CD8-positive, alpha-beta memory T cell (primary cell): ENCODE measurements at regions not wholly inside any gene's neighbourhood (a gene's known extent, or its start where the extent isn't known, plus 50 kb on each side); places are given as distances from the start of the nearest gene placed in this dataset.

Experiments
- CTCF ChIA-PET: fragments of 350-600 bp; sonication (Branson Sonifier 250); formaldehyde crosslinking; loops from one replicate; lab custom pipeline; 2021; ENCODE audit warnings: antibody characterized with exemption; lab: Charles Lee
- POLR2A ChIA-PET: fragments of 350-600 bp; sonication (Branson Sonifier 250); formaldehyde crosslinking; loops from one replicate; lab custom pipeline; 2021; ENCODE audit warnings: antibody characterized with exemption; lab: Charles Lee
- DNase-seq, 5 donors: peaks; one replicate each; pipeline versions ENCODE4 v3.0.0 to v3.0.0-alpha.2; 2020 to 2022; ENCODE audit warnings: mixed read lengths in 1 of 5
- H3K27ac ChIP-seq: one replicate; pipeline ENCODE4 v1.7.0; 2013; ENCODE audit warnings: low read depth, mild to moderate bottlenecking, low read length, moderate library complexity
- H3K27me3 ChIP-seq: 2 replicates; pipeline ENCODE4 v1.7.0; 2013; ENCODE audit warnings: low read length, mild to moderate bottlenecking; ENCODE audit not compliant: insufficient read depth, poor library complexity, severe bottlenecking
- H3K36me3 ChIP-seq: 2 replicates; pipeline ENCODE4 v1.7.0; 2013; ENCODE audit warnings: mild to moderate bottlenecking, low read length, moderate library complexity; ENCODE audit not compliant: insufficient read depth
- H3K4me1 ChIP-seq: 2 replicates; pipeline ENCODE4 v1.7.0; 2013; ENCODE audit warnings: mild to moderate bottlenecking, low read length, moderate library complexity; ENCODE audit not compliant: insufficient read depth
- H3K4me3 ChIP-seq: 2 replicates; pipeline ENCODE4 v1.7.0; 2013; ENCODE audit warnings: mild to moderate bottlenecking, low read length
- H3K9me3 ChIP-seq: 2 replicates; pipeline ENCODE4 v1.7.0; 2013; ENCODE audit warnings: mild to moderate bottlenecking, low read length
- H3K27ac Mint-ChIP-seq, 8 donors: one replicate each; pipeline ENCODE4 v1.8.0; 2020 to 2021; ENCODE audit warnings: mixed read lengths in 8 of 8, mild to moderate bottlenecking in 6 of 8, inconsistent platforms in 3 of 8, moderate library complexity in 3 of 8
- H3K27me3 Mint-ChIP-seq, 2 donors: one replicate each; pipeline ENCODE4 v1.8.0; 2020 to 2021; ENCODE audit warnings: mixed read lengths in 2 of 2, mild to moderate bottlenecking in 1 of 2, moderate library complexity in 1 of 2
- H3K36me3 Mint-ChIP-seq, 3 donors: one replicate each; pipeline ENCODE4 v1.8.0; 2020 to 2021; ENCODE audit warnings: mixed read lengths in 3 of 3, inconsistent platforms in 1 of 3, mild to moderate bottlenecking in 1 of 3
- H3K4me1 Mint-ChIP-seq, 3 donors: one replicate each; pipeline ENCODE4 v1.8.0; 2020 to 2021; ENCODE audit warnings: mixed read lengths in 3 of 3, inconsistent platforms in 1 of 3, mild to moderate bottlenecking in 1 of 3
- H3K4me3 Mint-ChIP-seq, 7 donors: one replicate each; pipeline ENCODE4 v1.8.0; 2020 to 2021; ENCODE audit warnings: mixed read lengths in 7 of 7, mild to moderate bottlenecking in 6 of 7, moderate library complexity in 4 of 7, inconsistent platforms in 2 of 7
- H3K9me3 Mint-ChIP-seq, 5 donors: one replicate each; pipeline ENCODE4 v1.8.0; 2020 to 2022; ENCODE audit warnings: mixed read lengths in 5 of 5, mild to moderate bottlenecking in 3 of 5, moderate library complexity in 2 of 5, inconsistent platforms in 1 of 5

DNA sequence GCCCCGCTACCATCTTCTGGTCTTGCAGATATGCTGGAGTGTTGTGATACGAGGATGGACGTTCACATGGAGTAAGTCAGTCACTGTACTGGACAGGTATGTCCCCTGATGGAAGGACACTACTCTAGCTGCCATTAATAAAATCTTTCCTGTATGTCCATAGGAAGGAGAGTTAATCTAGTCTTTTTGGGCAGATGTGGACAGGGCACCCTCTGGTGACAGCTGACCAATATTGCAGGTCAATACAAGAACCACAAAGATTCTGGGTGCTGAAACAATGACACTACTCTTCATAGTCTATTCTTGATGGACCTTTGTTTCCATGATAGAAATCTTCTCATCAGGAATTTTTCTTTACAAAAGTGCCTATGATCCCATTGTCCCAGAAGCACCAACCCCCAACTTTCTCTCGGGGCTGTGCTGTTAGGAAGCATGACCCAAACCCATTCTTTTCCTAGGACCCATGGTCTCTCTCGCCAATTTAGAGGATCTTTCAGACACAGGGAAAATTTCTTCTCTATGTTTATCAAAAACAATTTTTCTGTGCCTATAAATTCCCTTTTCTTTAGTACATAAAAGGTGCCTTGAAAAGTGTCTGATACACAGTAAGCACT lies 376.9 kb downstream of the DTWD2 start:
- ChIA-PET POLR2A (no interaction called here), CTCF (no interaction called here)
- Histone ChIP-seq H3K4me3 (no peak overlapping the region), H3K27ac (no peak overlapping the region), H3K9me3 (no peaks in the 10 kb centered on the region), H3K4me1 (no peaks in the 10 kb centered on the region), H3K27me3 (no peaks in the 10 kb centered on the region), H3K36me3 (no peaks in the 10 kb centered on the region)
- no peaks in the 10 kb centered on the region for H3K36me3 Mint-ChIP-seq
- no peak overlapping the region for H3K27ac Mint-ChIP-seq
- H3K4me1 Mint-ChIP-seq: no peaks in the 10 kb centered on the region
- no peaks in the 10 kb centered on the region for H3K9me3 Mint-ChIP-seq
- DNase-seq: no peak
- peaks cover 0 to 3% of the 10 kb centered on the region in 2 donors for H3K27me3 Mint-ChIP-seq
- no peak overlapping the region for H3K4me3 Mint-ChIP-seq

DNA sequence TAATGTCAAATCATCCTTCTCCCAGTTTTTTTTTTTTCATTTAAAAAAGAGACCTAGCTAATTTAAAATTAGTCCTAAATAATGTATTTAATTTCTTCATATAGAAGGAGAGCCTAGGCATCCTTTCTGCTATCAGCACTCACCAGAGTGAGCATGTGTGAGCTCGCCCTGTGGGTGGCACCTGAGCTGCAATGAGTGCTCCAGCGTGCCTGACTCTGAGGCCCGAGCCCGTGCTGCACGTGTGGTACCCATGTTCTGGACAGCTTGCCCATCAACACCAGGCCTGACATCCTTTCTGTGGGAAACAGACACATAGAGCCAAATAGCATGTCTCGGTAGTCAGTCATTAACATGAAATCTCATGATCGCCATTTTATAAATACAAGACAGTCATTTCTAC lies 381.4 kb downstream of the DTWD2 start:
- Mint-ChIP-seq H3K9me3 (no peaks in the 10 kb centered on the region), H3K4me3 (no peak overlapping the region), H3K4me1 (no peaks in the 10 kb centered on the region), H3K27ac (no peak overlapping the region), H3K27me3 (no peaks in the 10 kb centered on the region), H3K36me3 (no peaks in the 10 kb centered on the region)
- Histone ChIP-seq H3K4me1 (no peaks in the 10 kb centered on the region), H3K27ac (no peak overlapping the region), H3K36me3 (no peaks in the 10 kb centered on the region), H3K4me3 (no peak overlapping the region), H3K27me3 (no peaks in the 10 kb centered on the region), H3K9me3 (no peaks in the 10 kb centered on the region)
- ChIA-PET CTCF (interaction anchor here (0.7 kb wide), 1 partner anchor 1883 kb away, joined by 3 read pairs; no protein-coding TSS in a partner anchor), POLR2A (no interaction called here)
- DNase-seq: no peak

DNA sequence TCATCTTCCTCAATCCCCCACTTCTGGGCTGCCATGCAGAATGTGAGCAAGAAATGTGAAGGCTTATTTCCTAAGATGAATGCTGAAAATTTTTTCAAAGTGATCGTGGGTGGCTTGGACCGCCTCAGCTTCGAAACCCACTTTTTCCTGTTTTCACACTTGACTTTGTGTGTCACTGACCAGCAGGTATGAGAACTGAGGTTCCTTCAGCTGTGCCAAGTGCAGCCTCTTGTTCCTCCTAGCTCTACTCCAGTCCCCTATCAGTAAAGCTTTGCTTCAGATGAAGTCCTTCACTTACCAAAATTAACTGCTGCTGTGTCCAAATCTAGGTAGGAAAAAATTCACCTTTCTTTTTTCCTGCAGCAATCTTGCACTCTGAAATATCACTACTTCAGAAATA lies 382.6 kb downstream of the DTWD2 start:
- H3K4me3 ChIP-seq: no peak overlapping the region
- H3K27ac ChIP-seq: no peak overlapping the region
- no peak for DNase-seq
- POLR2A ChIA-PET: no interaction called here
- H3K4me3 Mint-ChIP-seq: no peak overlapping the region
- CTCF ChIA-PET: no interaction called here
- no peaks in the 10 kb centered on the region for H3K9me3 ChIP-seq
- H3K27ac Mint-ChIP-seq: no peak overlapping the region
- H3K4me1 ChIP-seq: no peaks in the 10 kb centered on the region
- H3K36me3 ChIP-seq: no peaks in the 10 kb centered on the region
- H3K9me3 Mint-ChIP-seq: no peaks in the 10 kb centered on the region
- H3K36me3 Mint-ChIP-seq: no peaks in the 10 kb centered on the region
- no peaks in the 10 kb centered on the region for H3K27me3 Mint-ChIP-seq
- H3K4me1 Mint-ChIP-seq: no peaks in the 10 kb centered on the region
- H3K27me3 ChIP-seq: no peaks in the 10 kb centered on the region

DNA sequence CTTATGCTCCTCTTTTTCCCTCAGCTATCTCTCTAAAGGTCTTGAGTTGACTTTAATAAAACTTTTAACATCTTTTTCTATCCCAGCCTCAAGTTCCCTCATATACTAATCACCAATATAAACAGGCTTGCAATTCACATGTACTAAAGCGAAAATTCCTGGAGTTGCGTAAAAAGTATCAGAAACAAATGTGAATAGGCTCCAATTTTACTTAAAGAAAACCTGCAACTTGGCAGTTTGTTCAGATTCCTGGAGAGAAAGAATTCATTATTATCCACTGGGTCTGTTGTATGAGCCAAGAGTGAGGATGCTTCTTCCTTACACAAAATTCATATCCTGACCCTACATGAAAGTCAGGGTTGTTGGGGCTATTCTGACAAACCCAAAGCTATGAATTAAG lies 384.2 kb downstream of the DTWD2 start:
- Histone ChIP-seq H3K27ac (no peak overlapping the region), H3K27me3 (no peaks in the 10 kb centered on the region), H3K4me1 (no peaks in the 10 kb centered on the region), H3K9me3 (no peaks in the 10 kb centered on the region), H3K4me3 (no peak overlapping the region), H3K36me3 (no peaks in the 10 kb centered on the region)
- Mint-ChIP-seq H3K4me3 (no peak overlapping the region), H3K27ac (no peak overlapping the region), H3K36me3 (no peaks in the 10 kb centered on the region), H3K4me1 (no peaks in the 10 kb centered on the region), H3K9me3 (no peaks in the 10 kb centered on the region), H3K27me3 (no peaks in the 10 kb centered on the region)
- ChIA-PET CTCF (no interaction called here), POLR2A (no interaction called here)
- no peak for DNase-seq

DNA sequence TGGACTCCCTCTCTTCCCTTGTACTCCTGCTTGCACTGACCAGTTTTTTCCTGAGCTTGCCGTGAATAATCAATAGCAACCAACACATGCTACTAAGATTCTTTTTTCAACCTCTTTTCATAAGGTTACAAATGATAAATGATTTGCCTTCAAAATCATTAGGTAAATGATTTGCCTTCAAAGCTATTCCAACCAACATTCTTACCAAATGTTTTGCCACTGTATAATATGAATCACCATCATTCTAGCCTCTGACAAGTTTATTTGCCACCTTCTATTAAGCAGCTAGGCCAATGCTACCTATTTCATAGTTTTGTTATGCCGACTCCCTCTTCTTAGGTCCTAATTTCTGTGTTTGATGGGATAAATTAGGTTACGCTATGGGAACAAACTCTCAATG lies 385.1 kb downstream of the DTWD2 start:
- no peaks in the 10 kb centered on the region for H3K4me1 Mint-ChIP-seq

DNA sequence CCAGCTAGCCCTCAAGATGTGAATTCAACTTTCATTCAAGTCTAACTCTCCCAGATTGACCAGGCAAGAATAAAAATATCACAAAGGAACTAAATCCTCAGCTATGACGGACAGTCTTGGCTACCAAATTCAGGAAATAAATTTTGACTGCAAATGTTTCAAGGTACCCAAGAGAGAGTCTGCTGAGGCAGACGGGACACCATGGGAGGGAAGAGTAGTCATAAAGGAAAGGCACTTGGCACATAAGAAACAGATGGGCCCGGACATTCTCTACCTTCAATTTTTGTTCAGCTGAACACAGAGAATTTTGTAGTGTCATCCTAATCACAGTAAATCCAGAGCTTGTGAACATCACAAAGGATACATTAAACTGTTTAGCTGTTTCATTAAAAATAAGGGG lies 390.0 kb downstream of the DTWD2 start:
- POLR2A ChIA-PET: no interaction called here
- no peaks in the 10 kb centered on the region for H3K36me3 ChIP-seq
- CTCF ChIA-PET: no interaction called here

More for the DNA sequence above, 385.1 kb downstream of the DTWD2 start:
- Histone ChIP-seq H3K27ac (no peak overlapping the region), H3K9me3 (no peaks in the 10 kb centered on the region), H3K36me3 (no peaks in the 10 kb centered on the region), H3K4me3 (no peak overlapping the region), H3K27me3 (no peaks in the 10 kb centered on the region), H3K4me1 (no peaks in the 10 kb centered on the region)
- Mint-ChIP-seq H3K9me3 (no peaks in the 10 kb centered on the region), H3K4me3 (no peak overlapping the region), H3K27me3 (no peaks in the 10 kb centered on the region), H3K27ac (no peak overlapping the region), H3K36me3 (no peaks in the 10 kb centered on the region)
- POLR2A ChIA-PET: no interaction called here
- CTCF ChIA-PET: no interaction called here
- no peak for DNase-seq

DNA sequence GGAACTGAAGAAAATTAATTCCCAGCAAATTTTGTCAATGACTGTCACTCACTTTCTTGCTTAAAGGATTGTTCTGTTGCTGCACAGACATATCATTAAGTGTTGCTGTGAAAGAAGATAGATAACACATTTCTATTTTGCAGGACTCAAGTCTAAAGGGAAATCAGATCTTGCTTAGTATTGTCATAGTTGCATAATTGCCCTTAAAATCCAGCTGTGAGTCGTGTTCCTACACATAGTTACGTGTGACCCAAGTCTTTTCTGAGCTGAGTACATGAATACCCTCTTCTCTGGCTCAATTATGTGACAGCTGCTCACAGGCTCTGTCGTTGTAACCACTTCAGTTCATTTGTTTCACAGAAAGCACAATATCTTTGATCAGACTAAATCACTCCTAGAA lies 390.8 kb downstream of the DTWD2 start:
- POLR2A ChIA-PET: no interaction called here
- no peaks in the 10 kb centered on the region for H3K36me3 ChIP-seq
- H3K4me3 ChIP-seq: no peak overlapping the region
- no peaks in the 10 kb centered on the region for H3K27me3 Mint-ChIP-seq
- no peak overlapping the region for H3K27ac ChIP-seq
- H3K4me1 ChIP-seq: no peaks in the 10 kb centered on the region
- no peak overlapping the region for H3K27ac Mint-ChIP-seq
- H3K9me3 ChIP-seq: no peaks in the 10 kb centered on the region
- CTCF ChIA-PET: no interaction called here
- H3K36me3 Mint-ChIP-seq: no peaks in the 10 kb centered on the region
- no peaks in the 10 kb centered on the region for H3K4me1 Mint-ChIP-seq
- no peak for DNase-seq
- no peaks in the 10 kb centered on the region for H3K9me3 Mint-ChIP-seq
- H3K27me3 ChIP-seq: no peaks in the 10 kb centered on the region
- H3K4me3 Mint-ChIP-seq: no peak overlapping the region

More for the DNA sequence above, 390.0 kb downstream of the DTWD2 start:
- Mint-ChIP-seq H3K27me3 (no peaks in the 10 kb centered on the region), H3K27ac (no peak overlapping the region), H3K4me3 (no peak overlapping the region), H3K9me3 (no peaks in the 10 kb centered on the region), H3K36me3 (no peaks in the 10 kb centered on the region), H3K4me1 (no peaks in the 10 kb centered on the region)
- DNase-seq: no peak
- no peak overlapping the region for H3K4me3 ChIP-seq
- H3K9me3 ChIP-seq: no peaks in the 10 kb centered on the region
- H3K27ac ChIP-seq: no peak overlapping the region
- no peaks in the 10 kb centered on the region for H3K27me3 ChIP-seq
- no peaks in the 10 kb centered on the region for H3K4me1 ChIP-seq

DNA sequence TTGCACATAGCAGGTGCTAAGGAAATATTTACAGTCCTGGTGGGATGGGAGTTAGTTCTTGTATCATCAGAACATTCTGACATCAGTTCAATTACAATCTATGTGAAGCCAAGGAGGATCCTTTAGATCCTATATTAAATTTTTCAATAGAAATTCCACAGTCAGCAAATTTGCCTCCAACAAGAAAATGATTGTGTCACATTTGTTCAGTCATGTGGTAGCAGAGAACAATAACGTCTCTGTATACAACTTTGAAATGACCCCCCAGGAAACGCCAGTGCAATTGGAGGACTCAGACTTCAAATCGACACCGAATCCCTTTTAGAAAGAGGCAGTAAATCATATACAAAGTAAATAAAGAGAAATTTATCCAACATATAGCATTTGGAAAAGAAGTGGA lies 392.1 kb downstream of the DTWD2 start:
- ChIA-PET POLR2A (no interaction called here), CTCF (no interaction called here)
- no peaks in the 10 kb centered on the region for H3K27me3 Mint-ChIP-seq
- no peak overlapping the region for H3K4me3 Mint-ChIP-seq
- DNase-seq: no peak
- no peaks in the 10 kb centered on the region for H3K9me3 Mint-ChIP-seq
- Histone ChIP-seq H3K9me3 (no peaks in the 10 kb centered on the region), H3K27me3 (no peaks in the 10 kb centered on the region), H3K4me3 (no peak overlapping the region), H3K36me3 (no peaks in the 10 kb centered on the region), H3K4me1 (no peaks in the 10 kb centered on the region), H3K27ac (no peak overlapping the region)
- H3K27ac Mint-ChIP-seq: no peak overlapping the region
- no peaks in the 10 kb centered on the region for H3K4me1 Mint-ChIP-seq
- H3K36me3 Mint-ChIP-seq: no peaks in the 10 kb centered on the region

DNA sequence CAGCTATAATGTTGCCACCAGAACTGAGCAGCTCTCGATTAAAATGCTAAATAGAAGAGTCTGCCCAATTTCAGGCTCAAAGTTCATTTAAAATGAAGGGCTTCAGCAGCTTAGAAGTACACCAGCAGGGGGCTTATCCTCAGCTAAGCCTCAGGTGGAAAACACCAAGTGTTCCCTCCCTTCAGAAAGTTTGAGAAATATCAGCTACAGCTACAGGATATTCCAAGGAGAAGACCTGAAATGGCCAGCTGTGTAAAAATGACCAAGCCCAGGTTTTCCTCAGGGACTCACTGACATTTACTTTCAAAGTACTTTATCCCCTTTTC lies 395.4 kb downstream of the DTWD2 start:
- no peak overlapping the region for H3K4me3 ChIP-seq
- H3K9me3 Mint-ChIP-seq: peaks cover 0 to 2% (median 0%) of the 10 kb centered on the region in 5 donors
- no peak overlapping the region for H3K27ac ChIP-seq
- H3K4me1 ChIP-seq: no peaks in the 10 kb centered on the region
- no peaks in the 10 kb centered on the region for H3K9me3 ChIP-seq
- no peaks in the 10 kb centered on the region for H3K36me3 Mint-ChIP-seq
- no peaks in the 10 kb centered on the region for H3K27me3 Mint-ChIP-seq
- H3K27ac Mint-ChIP-seq: no peak overlapping the region
- ChIA-PET POLR2A (no interaction called here), CTCF (no interaction called here)
- no peak for DNase-seq
- H3K36me3 ChIP-seq: no peaks in the 10 kb centered on the region
- no peaks in the 10 kb centered on the region for H3K27me3 ChIP-seq
- no peaks in the 10 kb centered on the region for H3K4me1 Mint-ChIP-seq
- no peak overlapping the region for H3K4me3 Mint-ChIP-seq
